H9 (cell line): ENCODE measurements at regions not wholly inside any gene's neighbourhood (a gene's known extent, or its start where the extent isn't known, plus 50 kb on each side); places are given as distances from the start of the nearest gene placed in this dataset.

Experiments used
- DNase-seq: peaks from one replicate; pipeline ENCODE4 v3.0.0-alpha.2; 2017
- H2AFZ ChIP-seq: one replicate; pipeline ENCODE4 v1.6.1; 2013; ENCODE audit warnings: mild to moderate bottlenecking, low read length, control low read depth, moderate library complexity
- H2AK5ac ChIP-seq: 2 replicates; pipeline ENCODE4 v1.6.1; 2013; ENCODE audit warnings: low read length, control low read depth, mixed read lengths; ENCODE audit not compliant: insufficient read length
- H2BK120ac ChIP-seq: one replicate; pipeline ENCODE4 v1.6.1; 2013; ENCODE audit warnings: low read depth, mild to moderate bottlenecking, low read length, control low read depth, inconsistent platforms; ENCODE audit not compliant: poor library complexity, severe bottlenecking
- H2BK12ac ChIP-seq: 2 replicates; pipeline ENCODE4 v1.6.1; 2013; ENCODE audit warnings: low read length, control low read depth, mixed read lengths, low read depth; ENCODE audit not compliant: insufficient read length
- H2BK15ac ChIP-seq: 2 replicates; pipeline ENCODE4 v1.6.1; 2013; ENCODE audit warnings: low read depth, low read length, control low read depth
- H2BK20ac ChIP-seq: one replicate; pipeline ENCODE4 v1.6.1; 2013; ENCODE audit warnings: low read depth, mild to moderate bottlenecking, low read length, control low read depth, inconsistent platforms; ENCODE audit not compliant: poor library complexity, severe bottlenecking
- H2BK5ac ChIP-seq: 2 replicates; pipeline ENCODE4 v1.6.1; 2013; ENCODE audit warnings: low read length, control low read depth, mixed read lengths; ENCODE audit not compliant: insufficient read length
- H3K14ac ChIP-seq: 2 replicates; pipeline ENCODE4 v1.6.1; 2013; ENCODE audit warnings: low read length, control low read depth; ENCODE audit not compliant: insufficient read depth
- H3K18ac ChIP-seq: 2 replicates; pipeline ENCODE4 v1.6.1; 2013; ENCODE audit warnings: low read depth, mild to moderate bottlenecking, mixed read lengths, low read length, control low read depth; ENCODE audit not compliant: insufficient read length
- H3K23ac ChIP-seq: 2 replicates; pipeline ENCODE4 v1.6.1; 2013; ENCODE audit warnings: low read length, control low read depth, mixed read lengths, low read depth; ENCODE audit not compliant: insufficient read length
- H3K23me2 ChIP-seq: 2 replicates; pipeline ENCODE4 v1.6.1; 2013; ENCODE audit warnings: low read depth, mild to moderate bottlenecking, mixed read lengths, low read length, control low read depth; ENCODE audit not compliant: insufficient read length, poor library complexity, severe bottlenecking
- H3K27ac ChIP-seq: 2 replicates; pipeline ENCODE4 v1.5.1; 2013; ENCODE audit warnings: low read length, control low read depth, mixed read lengths, low read depth; ENCODE audit not compliant: insufficient read length
- H3K27me3 ChIP-seq: 2 replicates; pipeline ENCODE4 v1.6.1; 2013; ENCODE audit warnings: low read length, control low read depth, inconsistent platforms; ENCODE audit not compliant: insufficient read depth
- H3K4ac ChIP-seq: 2 replicates; pipeline ENCODE4 v1.6.1; 2013; ENCODE audit warnings: low read depth, mild to moderate bottlenecking, control low read depth, inconsistent platforms, low read length, moderate library complexity
- H3K4me1 ChIP-seq: 2 replicates; pipeline ENCODE4 v1.6.1; 2013; ENCODE audit warnings: low read length, control low read depth, inconsistent platforms; ENCODE audit not compliant: insufficient read depth
- H3K4me2 ChIP-seq: 2 replicates; pipeline ENCODE4 v1.6.1; 2013; ENCODE audit warnings: low read length, control low read depth, mixed read lengths; ENCODE audit not compliant: insufficient read length, insufficient read depth
- H3K56ac ChIP-seq: 2 replicates; pipeline ENCODE4 v1.6.1; 2013; ENCODE audit warnings: low read depth, mild to moderate bottlenecking, mixed read lengths, low read length, control low read depth; ENCODE audit not compliant: insufficient read length
- H3K79me1 ChIP-seq: 2 replicates; pipeline ENCODE4 v1.6.1; 2013; ENCODE audit warnings: low read depth, mild to moderate bottlenecking, moderate library complexity, low read length, control low read depth, inconsistent platforms; ENCODE audit not compliant: insufficient read depth, poor library complexity, severe bottlenecking
- H3K79me2 ChIP-seq: 2 replicates; pipeline ENCODE4 v1.6.1; 2013; ENCODE audit warnings: low read length, control low read depth, inconsistent platforms; ENCODE audit not compliant: insufficient read depth
- H3K9ac ChIP-seq: 2 replicates; pipeline ENCODE4 v1.6.1; 2013; ENCODE audit warnings: low read length, control low read depth, mixed read lengths; ENCODE audit not compliant: insufficient read length; ENCODE audit errors: extremely low read depth
- H3K9me3 ChIP-seq: one replicate; pipeline ENCODE4 v1.6.1; 2013; ENCODE audit warnings: low read depth, low read length, inconsistent platforms; ENCODE audit not compliant: control insufficient read depth
- H3T11ph ChIP-seq: one replicate; pipeline ENCODE4 v1.6.1; 2013; ENCODE audit warnings: mild to moderate bottlenecking, low read length, control low read depth, inconsistent platforms
- H4K20me1 ChIP-seq: one replicate; pipeline ENCODE4 v1.6.1; 2013; ENCODE audit not compliant: control insufficient read depth, insufficient read length, insufficient read depth
- H4K5ac ChIP-seq: 2 replicates; pipeline ENCODE4 v1.6.1; 2013; ENCODE audit warnings: low read depth, mild to moderate bottlenecking, mixed read lengths, low read length, control low read depth; ENCODE audit not compliant: insufficient read length
- H4K8ac ChIP-seq: replicated peaks from 2 replicates; pipeline ENCODE4 v1.6.1; 2013; ENCODE audit warnings: low read length, control low read depth, mixed read lengths, low read depth; ENCODE audit not compliant: insufficient read length
- H4K91ac ChIP-seq: 2 replicates; pipeline ENCODE4 v1.6.1; 2013; ENCODE audit warnings: low read depth, mild to moderate bottlenecking, moderate library complexity, mixed read lengths, low read length, control low read depth; ENCODE audit not compliant: insufficient read length
- H3K27ac Mint-ChIP-seq, 3 experiments: 2 replicates in 2 of 3; 3 replicates in 1 of 3; pipeline ENCODE4 v1.8.0; 2020 to 2021; ENCODE audit warnings: mixed read lengths in 3 of 3, mild to moderate bottlenecking in 1 of 3, moderate library complexity in 1 of 3
- H3K27me3 Mint-ChIP-seq: 2 replicates; pipeline ENCODE4 v1.8.0; 2021; ENCODE audit warnings: low read depth, mild to moderate bottlenecking, moderate library complexity, mixed read lengths
- H3K36me3 Mint-ChIP-seq, 3 experiments: 2 replicates in 2 of 3; 3 replicates in 1 of 3; pipeline ENCODE4 v1.8.0; 2020 to 2021; ENCODE audit warnings: low read depth in 3 of 3, mixed read lengths in 3 of 3; ENCODE audit not compliant: insufficient read depth in 1 of 3
- H3K4me1 Mint-ChIP-seq, 2 experiments: 2 replicates each; pipeline ENCODE4 v1.8.0; 2020; ENCODE audit warnings: mixed read lengths in 2 of 2
- H3K4me3 Mint-ChIP-seq, 2 experiments: 2 replicates in 1 of 2; 3 replicates in 1 of 2; pipeline ENCODE4 v1.8.0; 2020 to 2021; ENCODE audit warnings: mild to moderate bottlenecking in 2 of 2, mixed read lengths in 2 of 2, moderate library complexity in 1 of 2
- H3K9me3 Mint-ChIP-seq, 2 experiments: 2 replicates in 1 of 2; 3 replicates in 1 of 2; pipeline ENCODE4 v1.8.0; 2020; ENCODE audit warnings: mild to moderate bottlenecking in 2 of 2, mixed read lengths in 2 of 2, moderate library complexity in 1 of 2
- WGBS: extraction: QIAGEN DNeasy Blood & Tissue Kit; methylation state at CpG from one replicate; pipeline ENCODE4 v1.1.7; 2013; ENCODE audit warnings: missing lambda C conversion rate, low lambda C conversion rate, mixed read lengths; ENCODE audit not compliant: insufficient read length; ENCODE audit errors: extremely low coverage; 5-methylcytosine and 5-hydroxymethylcytosine counted together
- TF ChIP-seq, protein P1 (sequence below): fragments of 200-600 bp; sonication (generic); conservative IDR thresholded peaks from 3 replicates; pipeline ENCODE4 v1.8.0; 2021; ENCODE audit warnings: antibody characterized with exemption, mild to moderate bottlenecking

GRCh38 chr12:115364921-115365320 is 680.9 kb upstream of the TBX3 start:
- H2BK12ac ChIP-seq, result no peak overlapping the region
- no peaks in the 10 kb centered on the region for H3K27me3 ChIP-seq
- Mint-ChIP-seq H3K27ac (no peak overlapping the region), H3K4me1 (peaks cover 0 to 4% of the 10 kb centered on the region in 2 experiments; a peak in 2 of 4 replicates), H3K36me3 (peaks cover 5 to 16% (median 8%) of the 10 kb centered on the region in 3 experiments; a peak in 3 of 7 replicates), H3K4me3 (no peak overlapping the region), H3K9me3 (peaks cover 18% of the 10 kb centered on the region in 2 experiments), H3K27me3 (no peaks in the 10 kb centered on the region; the same call in 1 of the 2 replicates)
- no peak for DNase-seq
- H3K23me2 ChIP-seq, result no peaks in the 10 kb centered on the region
- no peak overlapping the region for H3K14ac ChIP-seq
- no peak overlapping the region for H2BK5ac ChIP-seq
- H3K9ac ChIP-seq, result no peak overlapping the region
- no peak overlapping the region for H4K8ac ChIP-seq
- no peaks in the 10 kb centered on the region for H3K4me1 ChIP-seq
- no peaks in the 10 kb centered on the region for H3K79me1 ChIP-seq
- no peak overlapping the region for H3K56ac ChIP-seq
- no peak overlapping the region for H3K18ac ChIP-seq
- no CpG with 5 or more reads among the region's 3 CpGs for WGBS
- no peaks in the 10 kb centered on the region for H3K79me2 ChIP-seq
- no peak overlapping the region for H4K5ac ChIP-seq
- H2BK15ac ChIP-seq, result no peak overlapping the region
- no peak overlapping the region for H3K4ac ChIP-seq
- no peak overlapping the region for H3K23ac ChIP-seq
- no peaks in the 10 kb centered on the region for H4K20me1 ChIP-seq
- H2BK120ac ChIP-seq, result no peak overlapping the region
- H2AFZ ChIP-seq, result no peak overlapping the region
- no peaks in the 10 kb centered on the region for H3K9me3 ChIP-seq
- H3K27ac ChIP-seq, result no peak overlapping the region
- TF ChIP-seq, protein P1, sequence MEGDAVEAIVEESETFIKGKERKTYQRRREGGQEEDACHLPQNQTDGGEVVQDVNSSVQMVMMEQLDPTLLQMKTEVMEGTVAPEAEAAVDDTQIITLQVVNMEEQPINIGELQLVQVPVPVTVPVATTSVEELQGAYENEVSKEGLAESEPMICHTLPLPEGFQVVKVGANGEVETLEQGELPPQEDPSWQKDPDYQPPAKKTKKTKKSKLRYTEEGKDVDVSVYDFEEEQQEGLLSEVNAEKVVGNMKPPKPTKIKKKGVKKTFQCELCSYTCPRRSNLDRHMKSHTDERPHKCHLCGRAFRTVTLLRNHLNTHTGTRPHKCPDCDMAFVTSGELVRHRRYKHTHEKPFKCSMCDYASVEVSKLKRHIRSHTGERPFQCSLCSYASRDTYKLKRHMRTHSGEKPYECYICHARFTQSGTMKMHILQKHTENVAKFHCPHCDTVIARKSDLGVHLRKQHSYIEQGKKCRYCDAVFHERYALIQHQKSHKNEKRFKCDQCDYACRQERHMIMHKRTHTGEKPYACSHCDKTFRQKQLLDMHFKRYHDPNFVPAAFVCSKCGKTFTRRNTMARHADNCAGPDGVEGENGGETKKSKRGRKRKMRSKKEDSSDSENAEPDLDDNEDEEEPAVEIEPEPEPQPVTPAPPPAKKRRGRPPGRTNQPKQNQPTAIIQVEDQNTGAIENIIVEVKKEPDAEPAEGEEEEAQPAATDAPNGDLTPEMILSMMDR, result no peak
- no peak overlapping the region for H3T11ph ChIP-seq
- no peak overlapping the region for H2BK20ac ChIP-seq
- no peak overlapping the region for H2AK5ac ChIP-seq
- no peak overlapping the region for H4K91ac ChIP-seq
- no peak overlapping the region for H3K4me2 ChIP-seq
